ENCODE measurements at regions not wholly inside any gene's neighbourhood (a gene's known extent, or its start where the extent isn't known, plus 50 kb on each side); places are given as distances from the start of the nearest gene placed in this dataset.

DNA sequence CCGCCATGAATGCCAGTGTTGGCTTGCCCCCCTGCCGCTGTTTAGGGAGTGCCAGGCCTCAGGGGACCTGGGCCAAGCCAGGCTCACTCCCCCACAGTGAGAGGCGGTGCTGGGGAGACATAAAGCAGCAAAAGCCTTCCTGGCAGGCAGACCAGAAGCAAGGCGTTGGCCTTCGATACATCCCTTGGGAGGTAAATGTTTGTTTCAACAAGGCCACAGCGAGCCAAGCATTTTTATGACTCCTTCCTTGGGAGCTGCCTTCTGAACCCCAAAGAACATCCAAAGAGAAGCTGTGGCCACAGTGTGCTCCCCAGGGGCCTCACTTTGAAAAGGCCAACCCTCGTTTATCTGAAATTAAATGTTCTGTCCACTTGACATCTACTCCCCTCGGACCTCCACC is 119.7 kb upstream of the CIBAR2 start:
- peak in 1 of 2 donors; percentile 37 for TF ChIP-seq POLR2AphosphoS5 (IDR thresholded peaks at IDR 0.05; ENCODE audit: insufficient read depth in 1 of 2, low read depth in 1 of 2)
- TF ChIP-seq, protein P1, sequence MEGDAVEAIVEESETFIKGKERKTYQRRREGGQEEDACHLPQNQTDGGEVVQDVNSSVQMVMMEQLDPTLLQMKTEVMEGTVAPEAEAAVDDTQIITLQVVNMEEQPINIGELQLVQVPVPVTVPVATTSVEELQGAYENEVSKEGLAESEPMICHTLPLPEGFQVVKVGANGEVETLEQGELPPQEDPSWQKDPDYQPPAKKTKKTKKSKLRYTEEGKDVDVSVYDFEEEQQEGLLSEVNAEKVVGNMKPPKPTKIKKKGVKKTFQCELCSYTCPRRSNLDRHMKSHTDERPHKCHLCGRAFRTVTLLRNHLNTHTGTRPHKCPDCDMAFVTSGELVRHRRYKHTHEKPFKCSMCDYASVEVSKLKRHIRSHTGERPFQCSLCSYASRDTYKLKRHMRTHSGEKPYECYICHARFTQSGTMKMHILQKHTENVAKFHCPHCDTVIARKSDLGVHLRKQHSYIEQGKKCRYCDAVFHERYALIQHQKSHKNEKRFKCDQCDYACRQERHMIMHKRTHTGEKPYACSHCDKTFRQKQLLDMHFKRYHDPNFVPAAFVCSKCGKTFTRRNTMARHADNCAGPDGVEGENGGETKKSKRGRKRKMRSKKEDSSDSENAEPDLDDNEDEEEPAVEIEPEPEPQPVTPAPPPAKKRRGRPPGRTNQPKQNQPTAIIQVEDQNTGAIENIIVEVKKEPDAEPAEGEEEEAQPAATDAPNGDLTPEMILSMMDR (IDR thresholded peaks at IDR 0.05), result no peak

All from vagina (tissue), 2 donors.